Vagina (tissue), 2 donors: ENCODE measurements at regions not wholly inside any gene's neighbourhood (a gene's known extent, or its start where the extent isn't known, plus 50 kb on each side); places are given as distances from the start of the nearest gene placed in this dataset.

Experiments used
- DNase-seq, 2 donors: peaks; one replicate each; pipeline ENCODE4 v3.0.0-alpha.2; 2017; ENCODE audit errors: extremely low spot score in 2 of 2
- H3K27ac ChIP-seq: fragments of 200-600 bp; sonication (generic); one replicate; pipeline ENCODE4 v1.5.1; 2019
- H3K27me3 ChIP-seq: fragments of 200-600 bp; sonication (generic); one replicate; pipeline ENCODE4 v1.5.1; 2019
- H3K36me3 ChIP-seq, 2 donors: fragments of 200-600 bp; sonication (generic); one replicate each; pipeline ENCODE4 v1.5.1; 2017 to 2019
- H3K4me1 ChIP-seq: fragments of 200-600 bp; sonication (generic); one replicate; pipeline ENCODE4 v1.5.1; 2019
- H3K4me3 ChIP-seq, 2 donors: fragments of 200-600 bp; sonication (generic); 1 replicate in 1 of 2; 2 replicates in 1 of 2; pipeline ENCODE4 v1.5.1; 2016 to 2019
- H3K9me3 ChIP-seq: fragments of 200-600 bp; sonication (generic); one replicate; pipeline ENCODE4 v1.5.1; 2019
- CTCF ChIP-seq, 3 experiments: fragments of 450-650 bp in 2 of 3; fragments of 200-600 bp in 1 of 3; sonication (generic) in 1 of 3; IDR thresholded peaks; one replicate each; pipeline ENCODE4 v1.5.1; 2017 to 2019; ENCODE audit warnings: antibody characterized with exemption in 3 of 3, mild to moderate bottlenecking in 2 of 3, moderate library complexity in 2 of 3
- POLR2A ChIP-seq, 2 donors: fragments of 450-650 bp; IDR thresholded peaks; one replicate each; pipeline ENCODE4 v1.6.1; 2017; ENCODE audit warnings: antibody characterized with exemption in 2 of 2, mild to moderate bottlenecking in 2 of 2, moderate library complexity in 2 of 2
- POLR2AphosphoS5 ChIP-seq, 2 donors: sonication (generic); formaldehyde crosslinking; IDR thresholded peaks; one replicate each; pipeline ENCODE4 v1.9.0; 2017; ENCODE audit warnings: antibody characterized with exemption in 2 of 2, mild to moderate bottlenecking in 2 of 2, low read depth in 1 of 2; ENCODE audit not compliant: insufficient read depth in 1 of 2
- intact Hi-C: fragments of 100-400 bp; cut with DNase I; formaldehyde crosslinking; loops from one replicate; pipeline ENCODE4 v1.15.1; 2023

- DNase-seq: peak in 1 of 2 donors; percentile 27
- no peaks in the 10 kb centered on the region for H3K36me3 ChIP-seq
- intact Hi-C loops: no loop called here
- H3K9me3 ChIP-seq: no peaks in the 10 kb centered on the region
- H3K4me1 ChIP-seq: no peaks in the 10 kb centered on the region
- no peak overlapping the region for H3K4me3 ChIP-seq
- no peak overlapping the region for H3K27ac ChIP-seq
- TF ChIP-seq POLR2AphosphoS5 (IDR thresholded peaks at IDR 0.05; ENCODE audit: insufficient read depth in 1 of 2, low read depth in 1 of 2) (no peak), CTCF (IDR thresholded peaks at IDR 0.05) (no peak)
- no peaks in the 10 kb centered on the region for H3K27me3 ChIP-seq
These were observed 317.4 kb upstream of the COBL start for GRCh38 chr7:51634025-51634424.

GRCh38 chr7:51633596-51633995 is 317.0 kb upstream of the COBL start:
- no peak for DNase-seq
- Histone ChIP-seq H3K36me3 (no peaks in the 10 kb centered on the region), H3K9me3 (no peaks in the 10 kb centered on the region), H3K4me1 (no peaks in the 10 kb centered on the region), H3K4me3 (no peak overlapping the region), H3K27ac (no peak overlapping the region), H3K27me3 (no peaks in the 10 kb centered on the region)
- TF ChIP-seq POLR2AphosphoS5 (IDR thresholded peaks at IDR 0.05; ENCODE audit: insufficient read depth in 1 of 2, low read depth in 1 of 2): no peak
- no peak for TF ChIP-seq CTCF (IDR thresholded peaks at IDR 0.05)
- no peak for TF ChIP-seq POLR2A (IDR thresholded peaks at IDR 0.05)
- intact Hi-C loops: no loop called here

- Histone ChIP-seq H3K9me3 (no peaks in the 10 kb centered on the region), H3K4me3 (no peak overlapping the region), H3K4me1 (no peaks in the 10 kb centered on the region), H3K36me3 (no peaks in the 10 kb centered on the region), H3K27ac (no peak overlapping the region), H3K27me3 (no peaks in the 10 kb centered on the region)
- intact Hi-C loops: no loop called here
- no peak for TF ChIP-seq POLR2AphosphoS5 (IDR thresholded peaks at IDR 0.05; ENCODE audit: insufficient read depth in 1 of 2, low read depth in 1 of 2)
- no peak for TF ChIP-seq CTCF (IDR thresholded peaks at IDR 0.05)
- no peak for TF ChIP-seq POLR2A (IDR thresholded peaks at IDR 0.05)
- DNase-seq: no peak
These were observed 316.4 kb upstream of the COBL start for GRCh38 chr7:51633006-51633405.

- H3K27ac ChIP-seq: no peak overlapping the region
- H3K9me3 ChIP-seq: no peaks in the 10 kb centered on the region
- no peaks in the 10 kb centered on the region for H3K36me3 ChIP-seq
- DNase-seq: no peak
- H3K27me3 ChIP-seq: no peaks in the 10 kb centered on the region
- no peak overlapping the region for H3K4me3 ChIP-seq
- H3K4me1 ChIP-seq: no peaks in the 10 kb centered on the region
- no peak for TF ChIP-seq POLR2A (IDR thresholded peaks at IDR 0.05)
- TF ChIP-seq POLR2AphosphoS5 (IDR thresholded peaks at IDR 0.05; ENCODE audit: insufficient read depth in 1 of 2, low read depth in 1 of 2): no peak
- TF ChIP-seq CTCF (IDR thresholded peaks at IDR 0.05): no peak
- intact Hi-C loops: no loop called here
These were observed 314.3 kb upstream of the COBL start for GRCh38 chr7:51630933-51631332.

GRCh38 chr7:51629206-51629605 is 312.6 kb upstream of the COBL start:
- no peak overlapping the region for H3K4me3 ChIP-seq
- H3K4me1 ChIP-seq: no peaks in the 10 kb centered on the region
- H3K9me3 ChIP-seq: no peaks in the 10 kb centered on the region
- no peak overlapping the region for H3K27ac ChIP-seq
- intact Hi-C loops: no loop called here
- TF ChIP-seq POLR2AphosphoS5 (IDR thresholded peaks at IDR 0.05; ENCODE audit: insufficient read depth in 1 of 2, low read depth in 1 of 2) (no peak), POLR2A (IDR thresholded peaks at IDR 0.05) (no peak), CTCF (IDR thresholded peaks at IDR 0.05) (no peak)
- peak in 1 of 2 donors; percentile 44 for DNase-seq
- H3K27me3 ChIP-seq: no peaks in the 10 kb centered on the region
- H3K36me3 ChIP-seq: no peaks in the 10 kb centered on the region
